ENCODE measurements at regions not wholly inside any gene's neighbourhood (a gene's known extent, or its start where the extent isn't known, plus 50 kb on each side); places are given as distances from the start of the nearest gene placed in this dataset.

DNA sequence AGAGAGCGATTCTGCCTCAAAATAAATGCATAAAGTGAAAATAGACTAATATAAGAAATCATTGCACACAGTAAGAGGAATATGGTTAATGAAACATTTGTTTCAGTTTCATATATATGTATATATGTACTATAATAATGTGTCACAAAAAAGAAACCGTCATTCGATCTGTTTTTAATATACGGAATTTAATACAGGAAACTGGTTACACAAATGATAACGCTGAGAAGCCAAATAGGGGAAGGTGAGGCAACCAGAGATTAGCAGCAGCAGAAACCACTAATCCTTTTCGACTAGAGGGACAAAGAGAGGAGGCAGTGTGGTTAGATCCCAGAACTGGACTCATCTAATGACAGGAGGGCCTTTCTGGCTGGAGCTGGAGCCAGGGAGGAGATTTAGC, 64.2 kb upstream of the GREB1L start:
- TF ChIP-seq CTCF (IDR thresholded peaks at IDR 0.05; ENCODE audit: unreplicated experiment in 3 of 3): no peak
- Mint-ChIP-seq H3K27ac (no peak overlapping the region), H3K9me3 (no peaks in the 10 kb centered on the region), H3K36me3 (ENCODE audit: low read depth) (no peaks in the 10 kb centered on the region), H3K4me1 (no peaks in the 10 kb centered on the region), H3K4me3 (no peak overlapping the region), H3K27me3 (ENCODE audit: low read depth) (peaks cover 10% of the 10 kb centered on the region)

GRCh38 chr18:21179590-21180220, 62.3 kb upstream of the GREB1L start:
- Mint-ChIP-seq H3K27me3 (ENCODE audit: low read depth) (peaks cover 10% of the 10 kb centered on the region), H3K4me1 (no peaks in the 10 kb centered on the region), H3K4me3 (no peak overlapping the region), H3K36me3 (ENCODE audit: low read depth) (no peaks in the 10 kb centered on the region), H3K27ac (no peak overlapping the region), H3K9me3 (no peaks in the 10 kb centered on the region)
- TF ChIP-seq CTCF (IDR thresholded peaks at IDR 0.05; ENCODE audit: unreplicated experiment in 3 of 3): peak; percentile 71 to 74 (median 72)

DNA sequence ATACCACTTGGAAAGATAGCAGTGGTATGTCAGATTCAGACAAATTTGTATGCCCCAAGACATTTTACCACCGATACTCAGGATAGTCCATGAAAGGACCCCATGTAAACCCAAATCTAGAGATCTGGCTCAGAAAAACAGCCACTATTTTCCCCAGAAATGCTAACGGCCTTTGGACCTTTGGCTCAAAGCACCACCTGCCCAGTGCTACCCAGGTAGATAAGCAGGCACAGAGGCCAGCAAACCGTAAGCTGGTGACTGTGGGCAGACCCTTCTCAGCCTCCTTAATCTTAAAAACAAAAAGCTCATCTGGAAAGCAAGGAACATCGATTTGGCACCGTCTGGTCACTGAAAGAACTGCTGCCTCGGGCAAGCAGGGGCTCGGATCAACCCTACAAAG, 61.4 kb upstream of the GREB1L start:
- H3K27ac Mint-ChIP-seq: no peak overlapping the region
- no peaks in the 10 kb centered on the region for H3K36me3 Mint-ChIP-seq (ENCODE audit: low read depth)
- peaks cover 10% of the 10 kb centered on the region for H3K27me3 Mint-ChIP-seq (ENCODE audit: low read depth)
- H3K4me3 Mint-ChIP-seq: no peak overlapping the region
- H3K9me3 Mint-ChIP-seq: no peaks in the 10 kb centered on the region
- TF ChIP-seq CTCF (IDR thresholded peaks at IDR 0.05; ENCODE audit: unreplicated experiment in 3 of 3): no peak
- no peaks in the 10 kb centered on the region for H3K4me1 Mint-ChIP-seq

DNA sequence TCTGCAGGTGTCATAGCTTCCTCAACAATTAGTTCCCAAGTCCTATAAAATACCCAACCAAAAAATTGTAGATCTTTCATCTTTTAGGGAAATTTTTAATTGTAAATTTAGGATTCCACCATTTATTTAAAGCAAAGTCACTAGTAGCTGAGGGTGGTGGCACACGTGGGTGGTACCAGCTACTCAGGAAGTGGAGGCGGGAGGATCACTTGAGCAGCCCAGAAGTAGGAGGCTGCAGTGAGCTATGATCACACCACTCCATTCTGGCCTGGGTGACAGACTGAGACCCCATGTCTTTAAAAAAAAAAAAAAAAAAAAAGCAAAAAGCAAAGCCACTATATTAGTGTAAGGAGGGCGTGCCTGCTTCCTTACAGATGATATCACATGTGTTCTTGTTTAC, 60.3 kb upstream of the GREB1L start:
- Mint-ChIP-seq H3K4me1 (no peaks in the 10 kb centered on the region), H3K27me3 (ENCODE audit: low read depth) (peaks cover 10% of the 10 kb centered on the region), H3K27ac (no peak overlapping the region), H3K9me3 (no peaks in the 10 kb centered on the region), H3K4me3 (no peak overlapping the region), H3K36me3 (ENCODE audit: low read depth) (no peaks in the 10 kb centered on the region)
- TF ChIP-seq CTCF (IDR thresholded peaks at IDR 0.05; ENCODE audit: unreplicated experiment in 3 of 3): no peak

DNA sequence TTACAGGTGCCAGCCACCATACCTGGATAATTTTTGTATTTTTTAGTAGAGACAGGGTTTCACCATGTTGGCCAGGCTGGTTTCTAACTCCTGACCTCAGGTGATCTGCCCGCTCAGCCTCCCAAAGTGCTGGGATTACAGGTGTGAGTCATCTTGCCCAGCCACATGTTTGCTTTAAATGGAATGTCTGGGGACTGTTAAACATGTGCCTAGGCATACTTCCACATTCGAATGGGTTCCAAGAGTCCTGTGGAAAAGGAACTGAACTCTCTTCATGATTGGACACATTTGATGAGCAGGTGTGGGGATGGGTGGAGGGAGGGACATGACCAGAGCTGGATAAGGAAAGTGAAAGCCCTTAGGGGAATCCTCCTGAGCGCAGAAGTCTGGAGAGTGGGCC, 58.4 kb upstream of the GREB1L start:
- Mint-ChIP-seq H3K36me3 (ENCODE audit: low read depth) (no peaks in the 10 kb centered on the region), H3K27ac (no peak overlapping the region), H3K27me3 (ENCODE audit: low read depth) (peaks cover 5% of the 10 kb centered on the region), H3K4me3 (no peak overlapping the region), H3K4me1 (no peaks in the 10 kb centered on the region), H3K9me3 (no peaks in the 10 kb centered on the region)
- TF ChIP-seq CTCF (IDR thresholded peaks at IDR 0.05; ENCODE audit: unreplicated experiment in 3 of 3): no peak

GRCh38 chr18:21184396-21184996, 57.5 kb upstream of the GREB1L start:
- Mint-ChIP-seq H3K36me3 (ENCODE audit: low read depth) (no peaks in the 10 kb centered on the region), H3K27me3 (ENCODE audit: low read depth) (peaks cover 2% of the 10 kb centered on the region), H3K4me1 (no peaks in the 10 kb centered on the region), H3K4me3 (no peak overlapping the region), H3K27ac (no peak overlapping the region), H3K9me3 (no peaks in the 10 kb centered on the region)
- no peak for TF ChIP-seq CTCF (IDR thresholded peaks at IDR 0.05; ENCODE audit: unreplicated experiment in 3 of 3)

Data from nephron (organoid).